ENCODE measurements at regions not wholly inside any gene's neighbourhood (a gene's known extent, or its start where the extent isn't known, plus 50 kb on each side); places are given as distances from the start of the nearest gene placed in this dataset.

DNA sequence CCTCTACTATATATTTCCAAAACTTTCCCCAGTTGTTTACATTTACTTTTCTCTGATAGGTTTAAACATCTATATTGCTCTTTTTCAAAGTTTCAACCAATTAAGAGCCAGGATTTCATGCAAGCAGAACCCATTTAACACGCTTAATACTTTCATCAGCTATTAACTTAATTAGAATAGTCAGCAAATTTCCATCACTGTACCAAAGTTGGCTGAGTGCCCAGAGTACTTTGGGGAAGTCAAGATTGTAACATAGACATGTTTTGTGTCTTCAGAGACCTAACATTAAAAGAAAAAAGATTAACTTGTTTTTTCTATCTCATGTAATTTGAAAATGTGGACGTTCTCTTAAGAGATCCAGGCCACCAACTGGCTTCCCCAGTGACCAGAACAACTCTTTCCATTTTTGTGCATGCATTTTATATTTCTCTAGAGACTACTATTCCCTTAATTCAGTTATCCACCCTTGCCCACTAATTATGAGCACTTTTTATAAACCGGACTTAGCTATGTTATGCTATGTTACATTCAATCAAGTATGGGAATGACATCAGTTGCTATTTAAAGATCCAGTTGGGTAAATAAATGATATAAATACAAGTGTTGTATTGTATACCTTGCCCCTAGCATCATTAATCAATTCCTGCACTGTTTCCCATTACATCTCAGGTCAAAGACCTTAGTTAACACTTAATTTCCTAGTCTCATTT, 478.1 kb upstream of the NMUR2 start:
- Histone ChIP-seq H3K4me1 (replicated peaks) (no peaks in the 10 kb centered on the region), H3K4me3 (no peak overlapping the region), H3K27me3 (replicated peaks; ENCODE audit: insufficient read depth) (no peaks in the 10 kb centered on the region), H3K36me3 (no peaks in the 10 kb centered on the region), H3K27ac (no peak overlapping the region), H3K9me3 (no peaks in the 10 kb centered on the region)
- 46% methylated on average over 3 of the region's 3 CpGs for WGBS
- DNase-seq (ENCODE audit: low spot score): no peak
- intact Hi-C loops (cut with DNase I): no loop called here
- TF ChIP-seq POLR2AphosphoS5 (IDR thresholded peaks at IDR 0.05) (no peak), POLR2A (IDR thresholded peaks at IDR 0.05) (no peak)
- TF ChIP-seq, protein P1, sequence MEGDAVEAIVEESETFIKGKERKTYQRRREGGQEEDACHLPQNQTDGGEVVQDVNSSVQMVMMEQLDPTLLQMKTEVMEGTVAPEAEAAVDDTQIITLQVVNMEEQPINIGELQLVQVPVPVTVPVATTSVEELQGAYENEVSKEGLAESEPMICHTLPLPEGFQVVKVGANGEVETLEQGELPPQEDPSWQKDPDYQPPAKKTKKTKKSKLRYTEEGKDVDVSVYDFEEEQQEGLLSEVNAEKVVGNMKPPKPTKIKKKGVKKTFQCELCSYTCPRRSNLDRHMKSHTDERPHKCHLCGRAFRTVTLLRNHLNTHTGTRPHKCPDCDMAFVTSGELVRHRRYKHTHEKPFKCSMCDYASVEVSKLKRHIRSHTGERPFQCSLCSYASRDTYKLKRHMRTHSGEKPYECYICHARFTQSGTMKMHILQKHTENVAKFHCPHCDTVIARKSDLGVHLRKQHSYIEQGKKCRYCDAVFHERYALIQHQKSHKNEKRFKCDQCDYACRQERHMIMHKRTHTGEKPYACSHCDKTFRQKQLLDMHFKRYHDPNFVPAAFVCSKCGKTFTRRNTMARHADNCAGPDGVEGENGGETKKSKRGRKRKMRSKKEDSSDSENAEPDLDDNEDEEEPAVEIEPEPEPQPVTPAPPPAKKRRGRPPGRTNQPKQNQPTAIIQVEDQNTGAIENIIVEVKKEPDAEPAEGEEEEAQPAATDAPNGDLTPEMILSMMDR (IDR thresholded peaks at IDR 0.05): no peak

DNA sequence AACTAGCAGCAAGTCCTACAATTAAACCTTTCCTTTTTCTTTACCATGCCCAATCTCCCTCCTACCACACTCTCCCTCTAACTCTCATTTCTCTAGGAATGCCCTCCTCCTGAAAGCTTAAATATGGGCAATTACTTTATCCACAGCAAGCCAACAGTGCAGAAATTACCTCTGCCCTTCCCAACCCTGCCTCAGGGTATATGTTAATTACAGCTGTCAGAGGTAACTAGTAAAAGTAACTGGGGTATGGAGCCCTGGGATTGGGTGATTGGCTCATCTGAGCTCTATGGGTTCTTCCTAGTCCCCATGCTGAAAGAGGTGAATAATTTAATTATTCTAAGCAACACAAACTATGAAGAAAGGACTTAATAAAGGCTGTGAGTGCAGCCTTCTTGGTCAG, 478.9 kb upstream of the NMUR2 start:
- Histone ChIP-seq H3K4me1 (replicated peaks) (no peaks in the 10 kb centered on the region), H3K27ac (no peak overlapping the region), H3K4me3 (no peak overlapping the region), H3K9me3 (no peaks in the 10 kb centered on the region), H3K27me3 (replicated peaks; ENCODE audit: insufficient read depth) (no peaks in the 10 kb centered on the region), H3K36me3 (no peaks in the 10 kb centered on the region)
- DNase-seq (ENCODE audit: low spot score): no peak
- intact Hi-C loops (cut with DNase I): no loop called here
- TF ChIP-seq POLR2AphosphoS5 (IDR thresholded peaks at IDR 0.05): no peak

DNA sequence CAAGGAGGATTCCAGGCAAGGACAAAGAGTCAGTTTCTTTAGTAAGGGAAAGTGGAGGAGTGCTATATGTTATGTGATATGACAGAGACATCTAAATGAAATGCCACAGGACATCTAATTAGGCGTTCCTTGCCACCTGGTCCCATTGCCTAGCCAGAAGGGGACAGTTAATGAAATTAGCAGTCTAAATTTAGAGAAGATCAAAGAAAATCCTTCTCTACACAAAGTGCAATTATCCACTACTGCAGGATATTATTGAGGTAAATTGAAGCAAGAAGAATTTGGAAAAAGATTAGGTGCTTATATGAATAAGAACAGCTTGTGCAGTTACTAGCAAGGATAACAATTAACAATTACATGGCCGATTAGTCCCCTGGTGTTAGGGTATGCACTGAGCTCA, 495.3 kb upstream of the NMUR2 start:
- Histone ChIP-seq H3K27ac (no peak overlapping the region), H3K9me3 (no peaks in the 10 kb centered on the region), H3K4me1 (replicated peaks) (no peaks in the 10 kb centered on the region), H3K36me3 (no peaks in the 10 kb centered on the region), H3K27me3 (replicated peaks; ENCODE audit: insufficient read depth) (no peaks in the 10 kb centered on the region), H3K4me3 (no peak overlapping the region)
- intact Hi-C loops (cut with DNase I): no loop called here
- no peak for DNase-seq (ENCODE audit: low spot score)
- TF ChIP-seq POLR2AphosphoS5 (IDR thresholded peaks at IDR 0.05) (no peak), POLR2A (IDR thresholded peaks at IDR 0.05) (no peak)
- TF ChIP-seq, protein P1 (IDR thresholded peaks at IDR 0.05): no peak
- WGBS: 71% methylated on average over 2 of the region's 2 CpGs

DNA sequence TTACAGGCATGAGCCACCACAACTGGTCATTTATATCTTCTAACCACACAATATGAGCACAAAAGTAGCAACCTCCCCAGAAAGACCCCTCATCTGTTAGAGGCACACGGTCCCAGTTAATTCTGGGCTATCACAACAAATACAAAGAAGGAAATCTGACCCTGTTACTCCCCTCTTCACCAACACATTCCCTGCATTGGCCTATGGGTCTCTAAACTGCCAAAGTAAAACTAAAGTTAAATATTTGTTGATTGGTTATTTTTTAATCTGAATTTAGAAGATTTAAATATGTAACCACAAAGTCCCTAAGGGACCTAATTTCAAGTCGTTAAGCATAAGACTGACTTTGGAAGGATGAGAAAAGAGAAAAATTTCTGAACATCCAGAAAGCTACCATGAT, 496.7 kb upstream of the NMUR2 start:
- TF ChIP-seq POLR2AphosphoS5 (IDR thresholded peaks at IDR 0.05) (no peak), POLR2A (IDR thresholded peaks at IDR 0.05) (no peak)
- TF ChIP-seq, protein P1 (IDR thresholded peaks at IDR 0.05): no peak
- no peaks in the 10 kb centered on the region for H3K4me1 ChIP-seq (replicated peaks)
- no peaks in the 10 kb centered on the region for H3K36me3 ChIP-seq
- no peak overlapping the region for H3K4me3 ChIP-seq
- WGBS: 73% methylated on average over 2 of the region's 2 CpGs
- H3K9me3 ChIP-seq: no peaks in the 10 kb centered on the region
- DNase-seq (ENCODE audit: low spot score): no peak
- intact Hi-C loops (cut with DNase I): no loop called here
- H3K27ac ChIP-seq: no peak overlapping the region
- H3K27me3 ChIP-seq (replicated peaks; ENCODE audit: insufficient read depth): no peaks in the 10 kb centered on the region

DNA sequence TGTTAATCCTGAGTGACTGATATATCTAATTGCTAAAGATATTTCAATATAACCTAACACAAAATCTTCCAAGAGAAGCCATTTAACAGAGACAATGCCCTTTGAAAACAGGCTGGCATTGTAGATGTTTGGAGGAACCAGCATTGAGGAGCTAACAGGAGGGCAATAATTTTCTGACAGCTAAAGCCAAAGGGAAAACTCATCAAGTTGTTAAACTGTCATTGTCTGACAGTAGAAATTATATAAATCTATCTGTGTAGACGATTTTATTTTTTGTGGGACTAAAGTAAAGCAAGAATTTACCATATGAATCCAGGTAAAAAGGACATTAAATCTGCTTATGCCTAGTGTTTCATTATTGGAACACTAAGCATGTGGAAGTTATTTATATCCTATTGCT, 500.2 kb upstream of the NMUR2 start:
- Histone ChIP-seq H3K36me3 (no peaks in the 10 kb centered on the region), H3K4me3 (no peak overlapping the region), H3K4me1 (replicated peaks) (no peaks in the 10 kb centered on the region), H3K27me3 (replicated peaks; ENCODE audit: insufficient read depth) (no peaks in the 10 kb centered on the region), H3K27ac (no peak overlapping the region), H3K9me3 (no peaks in the 10 kb centered on the region)
- DNase-seq (ENCODE audit: low spot score): no peak
- WGBS: 15% methylated on average over 1 of the region's 1 CpG
- intact Hi-C loops (cut with DNase I): no loop called here
- no peak for TF ChIP-seq POLR2A (IDR thresholded peaks at IDR 0.05)
- TF ChIP-seq, protein P1 (IDR thresholded peaks at IDR 0.05): no peak
- TF ChIP-seq POLR2AphosphoS5 (IDR thresholded peaks at IDR 0.05): no peak
